NCI-H2196 treated with DMSO at 0.1 percent for 48 hours (cell line): ENCODE measurements at regions not wholly inside any gene's neighbourhood (a gene's known extent, or its start where the extent isn't known, plus 50 kb on each side); places are given as distances from the start of the nearest gene placed in this dataset.

ENCODE experiments used
- DNase-seq: peaks from one replicate; lab custom pipeline; 2025; ENCODE audit not compliant: unreplicated experiment; lab: John Stamatoyannopoulos, UW

GRCh38 chr3:106635271-106635670 is 742.0 kb upstream of the CCDC54 start:
- DNase-seq = no peak

GRCh38 chr3:106635826-106636225 is 741.4 kb upstream of the CCDC54 start:
- no peak for DNase-seq

- no peak for DNase-seq
These were observed 736.9 kb upstream of the CCDC54 start for GRCh38 chr3:106640353-106640752.

- no peak for DNase-seq
These were observed 735.1 kb upstream of the CCDC54 start for GRCh38 chr3:106642161-106642560.

- DNase-seq = no peak
These were observed 733.5 kb upstream of the CCDC54 start for GRCh38 chr3:106643684-106644161.

- DNase-seq = no peak
These were observed 703.2 kb upstream of the CCDC54 start for GRCh38 chr3:106673926-106674569.

- DNase-seq = no peak
These were observed 701.8 kb upstream of the CCDC54 start for GRCh38 chr3:106675451-106675850.

- DNase-seq = no peak
These were observed 698.4 kb upstream of the CCDC54 start for GRCh38 chr3:106678657-106679390.

- no peak for DNase-seq
These were observed 693.2 kb upstream of the CCDC54 start for GRCh38 chr3:106683953-106684620.

- DNase-seq = no peak
These were observed 691.5 kb upstream of the CCDC54 start for GRCh38 chr3:106685745-106686144.

GRCh38 chr3:106687905-106688304 is 689.3 kb upstream of the CCDC54 start:
- no peak for DNase-seq

GRCh38 chr3:106688464-106688863 is 688.8 kb upstream of the CCDC54 start:
- DNase-seq = no peak

- no peak for DNase-seq
These were observed 685.8 kb upstream of the CCDC54 start for GRCh38 chr3:106691476-106691875.

GRCh38 chr3:106692624-106693023 is 684.6 kb upstream of the CCDC54 start:
- no peak for DNase-seq

GRCh38 chr3:106699122-106699521 is 678.1 kb upstream of the CCDC54 start:
- no peak for DNase-seq

- DNase-seq = no peak
These were observed 676.3 kb upstream of the CCDC54 start for GRCh38 chr3:106700981-106701380.

GRCh38 chr3:106703524-106703923 is 673.7 kb upstream of the CCDC54 start:
- no peak for DNase-seq

- no peak for DNase-seq
These were observed 669.9 kb upstream of the CCDC54 start for GRCh38 chr3:106707347-106707746.

GRCh38 chr3:106710596-106710995 is 666.6 kb upstream of the CCDC54 start:
- DNase-seq = no peak

- no peak for DNase-seq
These were observed 665.6 kb upstream of the CCDC54 start for GRCh38 chr3:106711650-106712049.

- no peak for DNase-seq
These were observed 662.8 kb upstream of the CCDC54 start for GRCh38 chr3:106714400-106714799.

GRCh38 chr3:106715286-106715685 is 662.0 kb upstream of the CCDC54 start:
- DNase-seq = no peak
